K562 (cell line): ENCODE measurements at regions not wholly inside any gene's neighbourhood (a gene's known extent, or its start where the extent isn't known, plus 50 kb on each side); places are given as distances from the start of the nearest gene placed in this dataset.

Source experiments
- CTCF ChIP-seq, 3 experiments: IDR thresholded peaks in 2 of 3; conservative IDR thresholded peaks in 1 of 3; 2 replicates each; pipeline ENCODE4 v1.5.1; 2011 to 2012; ENCODE audit warnings: low read length in 3 of 3, mild to moderate bottlenecking in 3 of 3, control low read depth in 2 of 3, improper control_type of control experiment in 1 of 3, inconsistent platforms in 1 of 3, low read depth in 1 of 3, mixed read lengths in 1 of 3, moderate library complexity in 1 of 3; ENCODE audit not compliant: insufficient read depth in 2 of 3
- EZH2 ChIP-seq: IDR thresholded peaks from 2 replicates; pipeline ENCODE4 v1.6.1; 2012; ENCODE audit warnings: low read depth, mild to moderate bottlenecking, inconsistent platforms, low read length, borderline replicate concordance
- HDAC2 ChIP-seq: fragments of 450-650 bp; IDR thresholded peaks from 2 replicates; pipeline ENCODE4 v1.6.1; 2016; ENCODE audit warnings: mild to moderate bottlenecking
- JUND ChIP-seq, 2 experiments: IDR thresholded peaks; 2 replicates in 1 of 2; 3 replicates in 1 of 2; pipeline ENCODE4 v1.6.1; 2011; ENCODE audit warnings: borderline replicate concordance in 2 of 2, low read depth in 2 of 2, low read length in 2 of 2, improper control_type of control experiment in 1 of 2, missing biosample characterization in 1 of 2, missing genetic modification characterization in 1 of 2, missing genetic modification reagents in 1 of 2
- MAFK ChIP-seq: IDR thresholded peaks from 2 replicates; pipeline ENCODE4 v1.6.1; 2011; ENCODE audit warnings: low read length, improper control_type of control experiment
- NFE2 ChIP-seq: IDR thresholded peaks from 2 replicates; pipeline ENCODE4 v1.6.1; 2014; ENCODE audit warnings: antibody characterized with exemption, low read depth
- POU5F1 ChIP-seq: fragments of 150-350 bp; IDR thresholded peaks from 2 replicates; pipeline ENCODE4 v1.6.1; 2014; ENCODE audit warnings: borderline replicate concordance, low read length, low read depth, mild to moderate bottlenecking; ENCODE audit not compliant: partially characterized antibody
- RAD21 ChIP-seq, 2 experiments: fragments of 250-450 bp in 1 of 2; fragments of 450-650 bp in 1 of 2; sonication (Bioruptor Pico) in 1 of 2; formaldehyde crosslinking in 1 of 2; IDR thresholded peaks in 1 of 2; conservative IDR thresholded peaks in 1 of 2; 2 replicates each; pipeline versions ENCODE4 v1.4.0 to v1.8.0; 2020 to 2022; ENCODE audit warnings: mild to moderate bottlenecking in 2 of 2, moderate library complexity in 1 of 2
- TCF7L2 ChIP-seq: fragments of 150-350 bp; IDR thresholded peaks from 2 replicates; pipeline ENCODE4 v1.6.1; 2016; ENCODE audit warnings: low read depth, mild to moderate bottlenecking, low read length, moderate library complexity
- TF ChIP-seq, protein P1 (sequence below): fragments of 200-800 bp; sonication (Bioruptor generic); IDR thresholded peaks from 2 replicates; pipeline ENCODE4 v1.6.1; 2016; ENCODE audit warnings: missing genetic modification characterization, missing compliant biosample characterization
- TF ChIP-seq, protein P2 (sequence below): fragments of 250-450 bp; sonication (Bioruptor Pico); IDR thresholded peaks from 2 replicates; pipeline ENCODE4 v1.5.1; 2021; ENCODE audit warnings: mild to moderate bottlenecking
- TF ChIP-seq, protein P3 (sequence below): fragments of 450-650 bp; IDR thresholded peaks from 2 replicates; pipeline ENCODE4 v1.6.1; 2016; ENCODE audit warnings: low read depth

GRCh38 chr1:4418021-4418420, 236.4 kb upstream of the AJAP1 start:
- TF ChIP-seq, protein P1, sequence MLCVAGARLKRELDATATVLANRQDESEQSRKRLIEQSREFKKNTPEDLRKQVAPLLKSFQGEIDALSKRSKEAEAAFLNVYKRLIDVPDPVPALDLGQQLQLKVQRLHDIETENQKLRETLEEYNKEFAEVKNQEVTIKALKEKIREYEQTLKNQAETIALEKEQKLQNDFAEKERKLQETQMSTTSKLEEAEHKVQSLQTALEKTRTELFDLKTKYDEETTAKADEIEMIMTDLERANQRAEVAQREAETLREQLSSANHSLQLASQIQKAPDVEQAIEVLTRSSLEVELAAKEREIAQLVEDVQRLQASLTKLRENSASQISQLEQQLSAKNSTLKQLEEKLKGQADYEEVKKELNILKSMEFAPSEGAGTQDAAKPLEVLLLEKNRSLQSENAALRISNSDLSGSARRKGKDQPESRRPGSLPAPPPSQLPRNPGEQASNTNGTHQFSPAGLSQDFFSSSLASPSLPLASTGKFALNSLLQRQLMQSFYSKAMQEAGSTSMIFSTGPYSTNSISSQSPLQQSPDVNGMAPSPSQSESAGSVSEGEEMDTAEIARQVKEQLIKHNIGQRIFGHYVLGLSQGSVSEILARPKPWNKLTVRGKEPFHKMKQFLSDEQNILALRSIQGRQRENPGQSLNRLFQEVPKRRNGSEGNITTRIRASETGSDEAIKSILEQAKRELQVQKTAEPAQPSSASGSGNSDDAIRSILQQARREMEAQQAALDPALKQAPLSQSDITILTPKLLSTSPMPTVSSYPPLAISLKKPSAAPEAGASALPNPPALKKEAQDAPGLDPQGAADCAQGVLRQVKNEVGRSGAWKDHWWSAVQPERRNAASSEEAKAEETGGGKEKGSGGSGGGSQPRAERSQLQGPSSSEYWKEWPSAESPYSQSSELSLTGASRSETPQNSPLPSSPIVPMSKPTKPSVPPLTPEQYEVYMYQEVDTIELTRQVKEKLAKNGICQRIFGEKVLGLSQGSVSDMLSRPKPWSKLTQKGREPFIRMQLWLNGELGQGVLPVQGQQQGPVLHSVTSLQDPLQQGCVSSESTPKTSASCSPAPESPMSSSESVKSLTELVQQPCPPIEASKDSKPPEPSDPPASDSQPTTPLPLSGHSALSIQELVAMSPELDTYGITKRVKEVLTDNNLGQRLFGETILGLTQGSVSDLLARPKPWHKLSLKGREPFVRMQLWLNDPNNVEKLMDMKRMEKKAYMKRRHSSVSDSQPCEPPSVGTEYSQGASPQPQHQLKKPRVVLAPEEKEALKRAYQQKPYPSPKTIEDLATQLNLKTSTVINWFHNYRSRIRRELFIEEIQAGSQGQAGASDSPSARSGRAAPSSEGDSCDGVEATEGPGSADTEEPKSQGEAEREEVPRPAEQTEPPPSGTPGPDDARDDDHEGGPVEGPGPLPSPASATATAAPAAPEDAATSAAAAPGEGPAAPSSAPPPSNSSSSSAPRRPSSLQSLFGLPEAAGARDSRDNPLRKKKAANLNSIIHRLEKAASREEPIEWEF (CRISPR knock-in tag) = no peak
- TF ChIP-seq NFE2 (no peak), MAFK (no peak), TCF7L2 (no peak), HDAC2 (no peak), POU5F1 (no peak), JUND (IDR thresholded peaks at IDR 0.05; ENCODE audit: borderline replicate concordance, low read depth, low read length) (no peak), JUND (tag; IDR thresholded peaks at IDR 0.05; ENCODE audit: borderline replicate concordance, low read depth, low read length) (no peak), EZH2 (no peak), CTCF (IDR thresholded peaks at IDR 0.05 in 2 of 3, conservative IDR thresholded peaks at IDR 0.05 in 1 of 3; ENCODE audit: insufficient read depth in 2 of 3, low read depth in 1 of 3, low read length in 3 of 3) (no peak), RAD21 (CRISPR knock-in tag; conservative IDR thresholded peaks at IDR 0.05 in 1 of 2, IDR thresholded peaks at IDR 0.05 in 1 of 2) (no peak)
- TF ChIP-seq, protein P2, sequence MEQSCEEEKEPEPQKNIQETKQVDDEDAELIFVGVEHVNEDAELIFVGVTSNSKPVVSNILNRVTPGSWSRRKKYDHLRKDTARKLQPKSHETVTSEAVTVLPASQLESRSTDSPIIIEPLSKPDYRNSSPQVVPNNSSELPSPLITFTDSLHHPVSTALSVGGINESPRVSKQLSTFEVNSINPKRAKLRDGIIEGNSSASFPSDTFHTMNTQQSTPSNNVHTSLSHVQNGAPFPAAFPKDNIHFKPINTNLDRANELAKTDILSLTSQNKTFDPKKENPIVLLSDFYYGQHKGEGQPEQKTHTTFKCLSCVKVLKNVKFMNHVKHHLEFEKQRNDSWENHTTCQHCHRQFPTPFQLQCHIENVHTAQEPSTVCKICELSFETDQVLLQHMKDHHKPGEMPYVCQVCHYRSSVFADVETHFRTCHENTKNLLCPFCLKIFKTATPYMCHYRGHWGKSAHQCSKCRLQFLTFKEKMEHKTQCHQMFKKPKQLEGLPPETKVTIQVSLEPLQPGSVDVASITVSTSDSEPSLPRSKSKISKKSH (CRISPR knock-in tag) = no peak
- TF ChIP-seq, protein P3, sequence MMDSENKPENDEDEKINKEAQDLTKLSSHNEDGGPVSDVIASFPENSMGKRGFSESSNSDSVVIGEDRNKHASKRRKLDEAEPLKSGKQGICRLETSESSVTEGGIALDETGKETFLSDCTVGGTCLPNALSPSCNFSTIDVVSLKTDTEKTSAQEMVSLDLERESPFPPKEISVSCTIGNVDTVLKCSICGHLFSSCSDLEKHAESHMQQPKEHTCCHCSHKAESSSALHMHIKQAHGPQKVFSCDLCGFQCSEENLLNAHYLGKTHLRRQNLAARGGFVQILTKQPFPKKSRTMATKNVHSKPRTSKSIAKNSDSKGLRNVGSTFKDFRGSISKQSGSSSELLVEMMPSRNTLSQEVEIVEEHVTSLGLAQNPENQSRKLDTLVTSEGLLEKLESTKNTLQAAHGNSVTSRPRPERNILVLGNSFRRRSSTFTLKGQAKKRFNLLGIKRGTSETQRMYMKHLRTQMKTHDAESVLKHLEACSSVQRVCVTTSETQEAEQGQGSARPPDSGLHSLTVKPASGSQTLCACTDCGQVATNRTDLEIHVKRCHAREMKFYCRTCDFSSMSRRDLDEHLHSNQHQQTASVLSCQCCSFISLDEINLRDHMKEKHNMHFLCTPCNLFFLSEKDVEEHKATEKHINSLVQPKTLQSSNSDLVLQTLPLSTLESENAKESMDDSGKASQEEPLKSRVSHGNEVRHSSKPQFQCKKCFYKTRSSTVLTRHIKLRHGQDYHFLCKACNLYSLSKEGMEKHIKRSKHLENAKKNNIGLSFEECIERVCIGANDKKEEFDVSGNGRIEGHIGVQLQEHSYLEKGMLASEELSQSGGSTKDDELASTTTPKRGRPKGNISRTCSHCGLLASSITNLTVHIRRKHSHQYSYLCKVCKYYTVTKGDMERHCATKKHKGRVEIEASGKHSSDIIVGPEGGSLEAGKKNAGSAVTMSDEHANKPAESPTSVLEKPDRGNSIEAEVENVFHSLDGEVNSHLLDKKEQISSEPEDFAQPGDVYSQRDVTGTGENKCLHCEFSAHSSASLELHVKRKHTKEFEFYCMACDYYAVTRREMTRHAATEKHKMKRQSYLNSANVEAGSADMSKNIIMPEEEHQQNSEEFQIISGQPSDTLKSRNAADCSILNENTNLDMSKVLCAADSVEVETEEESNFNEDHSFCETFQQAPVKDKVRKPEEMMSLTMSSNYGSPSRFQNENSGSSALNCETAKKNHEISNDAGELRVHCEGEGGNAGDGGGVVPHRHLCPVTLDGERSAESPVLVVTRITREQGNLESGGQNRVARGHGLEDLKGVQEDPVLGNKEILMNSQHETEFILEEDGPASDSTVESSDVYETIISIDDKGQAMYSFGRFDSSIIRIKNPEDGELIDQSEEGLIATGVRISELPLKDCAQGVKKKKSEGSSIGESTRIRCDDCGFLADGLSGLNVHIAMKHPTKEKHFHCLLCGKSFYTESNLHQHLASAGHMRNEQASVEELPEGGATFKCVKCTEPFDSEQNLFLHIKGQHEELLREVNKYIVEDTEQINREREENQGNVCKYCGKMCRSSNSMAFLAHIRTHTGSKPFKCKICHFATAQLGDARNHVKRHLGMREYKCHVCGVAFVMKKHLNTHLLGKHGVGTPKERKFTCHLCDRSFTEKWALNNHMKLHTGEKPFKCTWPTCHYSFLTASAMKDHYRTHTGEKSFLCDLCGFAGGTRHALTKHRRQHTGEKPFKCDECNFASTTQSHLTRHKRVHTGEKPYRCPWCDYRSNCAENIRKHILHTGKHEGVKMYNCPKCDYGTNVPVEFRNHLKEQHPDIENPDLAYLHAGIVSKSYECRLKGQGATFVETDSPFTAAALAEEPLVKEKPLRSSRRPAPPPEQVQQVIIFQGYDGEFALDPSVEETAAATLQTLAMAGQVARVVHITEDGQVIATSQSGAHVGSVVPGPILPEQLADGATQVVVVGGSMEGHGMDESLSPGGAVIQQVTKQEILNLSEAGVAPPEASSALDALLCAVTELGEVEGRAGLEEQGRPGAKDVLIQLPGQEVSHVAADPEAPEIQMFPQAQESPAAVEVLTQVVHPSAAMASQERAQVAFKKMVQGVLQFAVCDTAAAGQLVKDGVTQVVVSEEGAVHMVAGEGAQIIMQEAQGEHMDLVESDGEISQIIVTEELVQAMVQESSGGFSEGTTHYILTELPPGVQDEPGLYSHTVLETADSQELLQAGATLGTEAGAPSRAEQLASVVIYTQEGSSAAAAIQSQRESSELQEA = no peak
